ENCODE measurements at regions not wholly inside any gene's neighbourhood (a gene's known extent, or its start where the extent isn't known, plus 50 kb on each side); places are given as distances from the start of the nearest gene placed in this dataset.

DNA sequence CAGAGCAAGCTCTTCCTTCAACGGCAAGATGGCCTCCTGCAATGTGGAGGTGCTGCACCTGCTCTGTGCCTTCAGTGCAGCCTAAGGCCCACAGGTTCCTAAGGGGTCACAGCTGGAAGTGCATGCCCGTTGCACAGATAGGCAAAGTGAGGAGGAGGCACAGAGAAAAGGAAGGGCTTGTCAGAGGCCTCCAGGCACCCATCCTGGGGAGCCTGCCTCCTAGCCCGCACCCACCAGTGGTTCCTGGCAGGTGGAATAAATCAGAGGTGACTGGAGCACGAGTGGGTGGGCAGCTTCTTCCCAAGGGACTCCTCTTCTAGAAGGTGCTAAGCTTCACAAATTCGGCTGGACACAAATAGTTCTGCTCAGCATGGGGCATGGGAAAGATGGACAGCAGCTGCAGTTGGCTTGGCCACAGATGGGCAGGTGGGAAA is 52.8 kb upstream of the STXBP1 start:
- peaks cover 78% of the 10 kb centered on the region for H3K4me1 Mint-ChIP-seq (ENCODE audit: low read depth, unreplicated experiment)
- no peaks in the 10 kb centered on the region for H3K27me3 ChIP-seq (ENCODE audit: insufficient read depth, low read length)
- DNase-seq (ENCODE audit: low read depth) = no peak
- H3K9me3 Mint-ChIP-seq (ENCODE audit: unreplicated experiment) = peaks cover 2% of the 10 kb centered on the region
- H3K27me3 Mint-ChIP-seq (ENCODE audit: low read depth, unreplicated experiment) = no peaks in the 10 kb centered on the region
- H3K4me3 ChIP-seq (ENCODE audit: insufficient read depth, low read depth, low read length) = no peak overlapping the region
- H3K4me2 ChIP-seq (ENCODE audit: low read length) = peak overlapping the region; percentile 72
- H4K20me1 ChIP-seq (ENCODE audit: insufficient read depth, low read length) = peaks cover 82% of the 10 kb centered on the region
- H3K36me3 ChIP-seq (ENCODE audit: insufficient read depth, low read length) = peaks cover 11% of the 10 kb centered on the region
- peaks cover 28% of the 10 kb centered on the region for H3K36me3 Mint-ChIP-seq (ENCODE audit: low read depth, unreplicated experiment)
- H2AFZ ChIP-seq (ENCODE audit: low read depth, low read length) = no peak overlapping the region
- no peaks in the 10 kb centered on the region for H3K9me3 ChIP-seq (ENCODE audit: insufficient read depth, low read depth, low read length)
- peaks cover 92% of the 10 kb centered on the region for H3K4me1 ChIP-seq (ENCODE audit: insufficient read depth, low read length)
- TF ChIP-seq EZH2 (IDR thresholded peaks at IDR 0.05; ENCODE audit: insufficient read depth, low read length) (no peak), CTCF (IDR thresholded peaks at IDR 0.05; ENCODE audit: insufficient read depth, low read depth, low read length) (no peak)
- peaks cover 96% of the 10 kb centered on the region for H3K79me2 ChIP-seq (ENCODE audit: insufficient read depth, low read length)
- no peak overlapping the region for H3K27ac Mint-ChIP-seq (ENCODE audit: unreplicated experiment)
- H3K4me3 Mint-ChIP-seq (ENCODE audit: unreplicated experiment) = no peak overlapping the region
- FAIRE-seq = no peak
- no peak overlapping the region for H3K9ac ChIP-seq (ENCODE audit: low read length)
- peak overlapping the region; percentile 28 for H3K27ac ChIP-seq (ENCODE audit: low read depth, low read length)

DNA sequence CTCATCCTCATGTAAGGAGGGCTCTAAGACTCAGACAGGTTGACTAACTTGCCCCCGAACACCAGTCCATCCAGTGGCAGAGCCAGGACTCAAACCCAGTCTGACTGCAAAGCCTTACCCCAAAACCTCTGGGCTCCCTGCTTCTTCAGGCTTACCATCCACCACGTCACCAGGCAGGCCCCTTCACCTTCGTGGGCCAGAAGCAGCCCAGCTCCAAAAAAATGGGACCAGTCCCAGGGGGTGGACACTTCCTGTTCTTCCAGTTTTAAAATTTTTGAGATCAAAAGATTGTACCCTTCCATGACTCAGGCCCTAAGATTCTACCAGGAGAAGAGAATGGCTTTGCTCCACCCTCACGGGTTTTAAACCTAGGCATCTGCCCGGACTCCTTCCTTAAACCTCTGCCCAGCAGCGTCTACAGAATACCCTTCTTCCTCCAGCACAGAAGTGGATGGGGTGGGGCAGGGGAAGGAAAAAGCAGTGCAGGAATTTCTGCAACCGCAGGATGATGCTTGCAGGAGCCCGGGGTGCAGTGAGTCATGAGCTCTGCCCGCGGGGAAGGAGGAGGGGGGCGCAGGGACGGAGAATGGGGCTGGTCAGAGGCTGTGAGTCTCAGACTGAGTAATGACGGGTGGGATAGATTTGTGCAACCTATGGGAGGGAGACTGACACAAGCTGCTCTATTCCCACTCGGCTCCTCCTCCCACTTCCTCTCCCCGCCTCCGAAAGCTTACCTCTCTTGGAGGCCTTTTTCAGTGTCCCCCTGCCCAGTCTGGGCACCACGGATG is 50.4 kb upstream of the STXBP1 start:
- H3K4me3 Mint-ChIP-seq (ENCODE audit: unreplicated experiment) = peak overlapping the region; percentile 65
- no peaks in the 10 kb centered on the region for H3K27me3 Mint-ChIP-seq (ENCODE audit: low read depth, unreplicated experiment)
- Histone ChIP-seq H3K9ac (ENCODE audit: low read length) (peak overlapping the region; percentile 65), H3K27ac (ENCODE audit: low read depth, low read length) (peak overlapping the region; percentile 91), H3K4me2 (ENCODE audit: low read length) (peak overlapping the region; percentile 72), H2AFZ (ENCODE audit: low read depth, low read length) (no peak overlapping the region), H3K9me3 (ENCODE audit: insufficient read depth, low read depth, low read length) (no peaks in the 10 kb centered on the region), H3K4me1 (ENCODE audit: insufficient read depth, low read length) (peaks cover 85% of the 10 kb centered on the region), H3K79me2 (ENCODE audit: insufficient read depth, low read length) (peaks cover 96% of the 10 kb centered on the region), H3K36me3 (ENCODE audit: insufficient read depth, low read length) (peaks cover 22% of the 10 kb centered on the region), H3K27me3 (ENCODE audit: insufficient read depth, low read length) (no peaks in the 10 kb centered on the region), H4K20me1 (ENCODE audit: insufficient read depth, low read length) (peaks cover 89% of the 10 kb centered on the region), H3K4me3 (ENCODE audit: insufficient read depth, low read depth, low read length) (no peak overlapping the region)
- no peak for TF ChIP-seq CTCF (IDR thresholded peaks at IDR 0.05; ENCODE audit: insufficient read depth, low read depth, low read length)
- TF ChIP-seq EZH2 (IDR thresholded peaks at IDR 0.05; ENCODE audit: insufficient read depth, low read length) = no peak
- peaks cover 2% of the 10 kb centered on the region for H3K9me3 Mint-ChIP-seq (ENCODE audit: unreplicated experiment)
- FAIRE-seq = peak; percentile 95
- peaks cover 23% of the 10 kb centered on the region for H3K36me3 Mint-ChIP-seq (ENCODE audit: low read depth, unreplicated experiment)
- H3K4me1 Mint-ChIP-seq (ENCODE audit: low read depth, unreplicated experiment) = peaks cover 71% of the 10 kb centered on the region
- peak; percentile 99 for DNase-seq (ENCODE audit: low read depth)
- peak overlapping the region; percentile 89 for H3K27ac Mint-ChIP-seq (ENCODE audit: unreplicated experiment)

All from astrocyte (in vitro differentiated cells and primary cell).